ENCODE measurements at regions not wholly inside any gene's neighbourhood (a gene's known extent, or its start where the extent isn't known, plus 50 kb on each side); places are given as distances from the start of the nearest gene placed in this dataset.

- no peak overlapping the region for H3K27ac Mint-ChIP-seq
- H3K4me3 Mint-ChIP-seq: no peak overlapping the region
- DNase-seq: no peak
- no peaks in the 10 kb centered on the region for H3K27me3 Mint-ChIP-seq (ENCODE audit: insufficient read depth)
- H3K9me3 Mint-ChIP-seq: peaks cover 79% of the 10 kb centered on the region
- H3K4me1 Mint-ChIP-seq (ENCODE audit: low read depth): no peaks in the 10 kb centered on the region
- peaks cover 6% of the 10 kb centered on the region; the same call in 1 of the 2 replicates for H3K36me3 Mint-ChIP-seq (ENCODE audit: low read depth)
- no peak for TF ChIP-seq CTCF (IDR thresholded peaks at IDR 0.05)
Measured at GRCh38 chr3:26825454-26825853, 202.9 kb downstream of the LRRC3B start.

GRCh38 chr3:26827169-26827568 lies 204.6 kb downstream of the LRRC3B start:
- Mint-ChIP-seq H3K27ac (no peak overlapping the region), H3K9me3 (peaks cover 71% of the 10 kb centered on the region), H3K36me3 (ENCODE audit: low read depth) (peaks cover 3% of the 10 kb centered on the region; the same call in 1 of the 2 replicates), H3K27me3 (ENCODE audit: insufficient read depth) (no peaks in the 10 kb centered on the region), H3K4me3 (no peak overlapping the region), H3K4me1 (ENCODE audit: low read depth) (no peaks in the 10 kb centered on the region)
- no peak for DNase-seq
- TF ChIP-seq CTCF (IDR thresholded peaks at IDR 0.05): no peak

- Mint-ChIP-seq H3K27me3 (ENCODE audit: insufficient read depth) (no peaks in the 10 kb centered on the region), H3K36me3 (ENCODE audit: low read depth) (no peaks in the 10 kb centered on the region), H3K4me3 (no peak overlapping the region), H3K9me3 (peaks cover 33% of the 10 kb centered on the region), H3K4me1 (ENCODE audit: low read depth) (no peaks in the 10 kb centered on the region), H3K27ac (no peak overlapping the region)
- DNase-seq: no peak
- no peak for TF ChIP-seq CTCF (IDR thresholded peaks at IDR 0.05)
Measured at GRCh38 chr3:26838026-26838425, 215.5 kb downstream of the LRRC3B start.

- TF ChIP-seq CTCF (IDR thresholded peaks at IDR 0.05): no peak
Measured at GRCh38 chr3:26839001-26839400, 216.4 kb downstream of the LRRC3B start.

GRCh38 chr3:26840272-26840870 lies 217.8 kb downstream of the LRRC3B start:
- H3K27me3 Mint-ChIP-seq (ENCODE audit: insufficient read depth): no peaks in the 10 kb centered on the region
- no peak overlapping the region for H3K27ac Mint-ChIP-seq
- no peak overlapping the region for H3K4me3 Mint-ChIP-seq
- no peaks in the 10 kb centered on the region for H3K36me3 Mint-ChIP-seq (ENCODE audit: low read depth)
- no peak for TF ChIP-seq CTCF (IDR thresholded peaks at IDR 0.05)
- H3K9me3 Mint-ChIP-seq: peaks cover 36% of the 10 kb centered on the region
- DNase-seq: no peak
- H3K4me1 Mint-ChIP-seq (ENCODE audit: low read depth): no peaks in the 10 kb centered on the region

More at GRCh38 chr3:26839001-26839400, 216.4 kb downstream of the LRRC3B start:
- no peaks in the 10 kb centered on the region for H3K4me1 Mint-ChIP-seq (ENCODE audit: low read depth)
- H3K27ac Mint-ChIP-seq: no peak overlapping the region
- H3K9me3 Mint-ChIP-seq: peaks cover 36% of the 10 kb centered on the region
- H3K27me3 Mint-ChIP-seq (ENCODE audit: insufficient read depth): no peaks in the 10 kb centered on the region
- no peaks in the 10 kb centered on the region for H3K36me3 Mint-ChIP-seq (ENCODE audit: low read depth)
- DNase-seq: no peak
- no peak overlapping the region for H3K4me3 Mint-ChIP-seq
